GM21515 (cell line): ENCODE measurements at regions not wholly inside any gene's neighbourhood (a gene's known extent, or its start where the extent isn't known, plus 50 kb on each side); places are given as distances from the start of the nearest gene placed in this dataset.

Experiments used
- ATAC-seq: cut with Tn5 transposase; IDR thresholded peaks from one replicate; pipeline ENCODE4 v1.9.1; 2021; ENCODE audit not compliant: unreplicated experiment

DNA sequence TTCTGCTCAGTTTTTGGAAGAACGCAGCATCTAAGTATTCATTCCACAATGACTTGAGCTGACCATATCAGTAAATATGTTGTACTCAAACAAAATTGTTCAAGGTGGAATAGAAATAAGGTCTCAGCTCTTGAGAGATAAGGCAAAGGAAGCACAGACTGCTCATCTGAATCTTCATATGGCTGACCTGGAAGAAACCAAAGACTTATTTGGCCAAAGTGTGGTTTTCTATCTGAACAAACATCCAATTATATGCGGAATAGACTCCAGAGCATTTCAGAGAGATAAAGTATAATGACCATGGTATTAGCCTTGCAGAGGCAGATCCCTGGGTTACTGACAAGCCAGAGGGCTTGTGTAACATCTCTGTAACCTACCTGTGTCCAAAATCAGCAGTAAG, 308.7 kb downstream of the CD83 start:
- no peak for ATAC-seq

DNA sequence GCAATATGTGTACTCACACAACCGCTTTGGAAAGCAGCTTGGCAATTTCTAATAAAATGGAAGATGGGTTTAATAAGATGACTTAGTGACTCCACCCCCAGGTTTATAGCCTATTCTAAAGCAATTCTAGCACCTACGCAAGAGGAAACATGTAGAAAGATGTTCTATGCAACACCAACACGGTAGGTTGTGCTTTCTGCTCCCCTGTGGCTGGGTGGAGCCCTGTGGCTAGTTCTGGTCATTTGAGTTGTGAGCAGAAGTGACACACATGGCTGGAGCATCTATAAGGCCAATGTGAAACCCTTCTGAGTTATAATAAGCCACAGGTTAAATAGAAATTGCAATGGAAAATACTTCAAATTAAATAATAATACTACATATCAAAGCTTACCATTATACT, 310.7 kb downstream of the CD83 start:
- no peak for ATAC-seq

DNA sequence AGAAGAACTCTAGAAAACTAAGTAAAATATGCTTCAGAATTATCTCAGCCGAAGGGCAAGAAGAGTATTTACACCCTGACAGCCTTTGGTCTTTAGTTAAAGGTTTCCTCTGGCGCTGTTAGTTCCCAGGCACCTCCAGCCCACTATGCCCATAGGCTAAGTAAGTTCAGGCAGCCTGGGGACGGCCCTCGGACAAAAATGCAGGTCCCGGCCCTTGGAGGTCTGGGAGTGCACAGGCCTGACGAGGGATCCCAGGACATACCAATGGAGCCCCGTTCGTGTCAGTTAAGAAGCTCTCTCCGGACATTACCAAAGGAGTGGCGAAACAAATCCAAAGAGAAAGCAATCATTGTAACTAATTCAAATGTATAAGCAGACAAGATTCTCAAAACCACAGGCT, 311.8 kb downstream of the CD83 start:
- no peak for ATAC-seq

DNA sequence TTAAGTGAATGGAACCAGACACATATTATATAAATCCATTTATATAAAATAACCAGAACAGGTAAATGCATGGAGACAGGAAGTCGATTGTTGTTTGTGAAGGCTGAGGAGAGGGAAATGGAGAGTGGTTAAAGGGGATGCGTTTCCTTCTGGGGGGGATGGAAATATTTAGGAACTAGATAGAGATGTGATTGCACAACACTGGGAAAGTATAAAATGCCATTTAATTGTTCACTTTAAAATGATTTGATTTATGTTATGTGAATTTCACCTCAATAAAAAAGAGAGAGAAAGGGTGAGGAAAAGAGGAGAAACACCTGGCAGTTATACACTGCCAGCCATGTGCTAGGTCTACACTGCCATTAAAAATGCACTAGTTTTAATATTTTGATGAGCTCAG, 312.6 kb downstream of the CD83 start:
- no peak for ATAC-seq

DNA sequence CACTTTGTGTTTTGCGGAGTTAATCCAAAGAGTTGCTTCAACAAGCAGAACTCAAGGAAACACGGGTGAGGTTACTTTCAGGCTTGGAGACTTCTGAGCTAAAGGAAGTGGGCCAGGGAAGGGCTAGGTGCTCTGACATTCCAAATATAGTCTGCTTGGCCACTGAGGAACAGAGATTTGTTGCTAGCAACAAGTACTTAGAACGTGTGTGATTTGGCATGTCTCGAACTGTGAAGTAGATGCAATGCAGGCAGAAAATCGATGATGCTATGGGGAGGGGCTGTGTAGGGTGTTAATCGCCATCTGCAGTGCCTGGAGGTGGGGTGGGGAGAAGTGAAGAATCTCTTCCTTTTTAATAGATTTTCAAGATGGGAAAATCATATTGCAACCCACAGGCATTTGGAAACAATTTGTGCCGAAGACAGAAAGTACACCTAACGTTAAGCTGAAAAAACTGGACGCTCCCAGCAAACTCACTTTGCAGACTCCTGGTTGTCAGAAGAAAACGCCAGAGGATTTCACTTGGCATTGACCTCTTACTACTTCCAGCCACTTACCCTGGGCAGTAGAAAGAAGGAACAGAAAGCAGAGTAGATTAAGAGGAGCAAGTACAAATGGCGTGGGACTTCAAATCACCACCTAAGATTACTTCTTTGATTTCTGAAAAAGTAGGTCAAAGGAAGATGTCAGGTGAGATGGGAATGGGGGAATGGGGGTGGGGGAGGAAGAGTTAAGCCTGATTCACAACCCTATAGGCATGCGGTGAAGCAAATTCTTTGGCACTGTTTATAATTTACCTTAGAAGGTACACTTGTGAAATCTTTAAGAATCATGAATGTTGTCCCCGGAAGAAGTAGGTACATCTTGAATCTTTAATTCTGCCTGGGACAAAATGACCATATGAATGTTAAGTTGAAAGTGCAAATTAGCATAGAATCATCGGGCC, 314.1 kb downstream of the CD83 start:
- no peak for ATAC-seq

DNA sequence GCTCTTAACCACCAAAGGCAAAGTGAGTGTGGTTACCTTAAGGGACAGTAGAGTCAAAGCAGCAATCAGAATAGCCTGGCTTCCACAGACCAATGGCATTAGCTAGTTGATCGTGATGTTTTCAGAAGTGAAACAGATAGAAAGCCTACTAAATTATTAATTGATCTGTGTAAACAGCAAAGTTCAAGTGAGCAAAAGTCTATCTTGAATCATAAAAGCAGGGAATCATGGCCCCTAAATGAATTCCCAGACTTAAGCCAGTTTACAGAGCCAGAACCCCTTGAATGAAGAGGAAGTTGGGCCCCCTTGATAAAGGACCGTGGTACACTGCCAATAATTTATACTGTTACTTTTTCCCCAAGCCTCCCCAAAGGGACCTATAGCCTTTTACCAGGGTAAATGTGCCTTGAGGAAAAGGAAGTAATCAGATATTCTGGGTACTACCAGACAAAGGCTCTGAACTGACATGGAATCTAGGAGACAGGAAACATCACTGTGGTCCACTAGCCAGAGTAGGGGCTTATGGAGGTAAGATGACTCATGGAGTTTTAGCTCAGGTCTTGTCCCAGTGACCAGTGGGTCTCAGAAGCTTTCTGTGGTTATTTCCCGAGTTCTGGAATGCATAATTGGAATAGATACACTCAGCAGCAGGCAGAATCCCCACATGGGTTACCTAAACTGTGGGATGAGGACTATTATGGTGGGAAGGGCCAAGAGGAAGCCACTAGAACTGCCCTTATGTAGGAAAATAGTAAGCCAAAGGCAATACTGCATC, 317.5 kb downstream of the CD83 start:
- no peak for ATAC-seq

DNA sequence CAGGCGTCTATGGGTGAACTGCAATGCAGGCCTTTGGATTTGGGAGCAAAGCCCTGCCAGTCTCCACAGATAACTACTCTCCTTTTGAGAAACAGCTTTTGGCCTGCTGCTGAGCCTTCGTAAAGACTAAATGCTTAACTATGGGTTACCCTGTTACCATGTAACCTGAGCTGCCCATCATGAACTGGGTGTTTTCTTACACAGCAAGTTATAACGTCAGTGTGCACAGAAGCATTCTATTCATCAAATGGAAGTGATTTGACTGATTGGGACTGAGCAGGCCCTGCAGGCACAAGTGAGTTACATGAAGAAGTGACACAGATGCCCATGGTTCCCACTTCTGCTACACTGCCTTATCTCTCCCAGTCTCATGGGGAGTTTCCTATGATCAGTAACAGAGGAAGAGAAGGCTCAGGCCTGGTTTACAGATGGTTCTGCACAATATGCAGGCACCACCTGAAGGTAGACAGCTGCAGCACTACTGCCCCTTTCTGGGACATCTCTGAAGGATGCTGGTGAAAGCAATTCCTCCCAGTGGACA, 319.1 kb downstream of the CD83 start:
- ATAC-seq, result no peak

DNA sequence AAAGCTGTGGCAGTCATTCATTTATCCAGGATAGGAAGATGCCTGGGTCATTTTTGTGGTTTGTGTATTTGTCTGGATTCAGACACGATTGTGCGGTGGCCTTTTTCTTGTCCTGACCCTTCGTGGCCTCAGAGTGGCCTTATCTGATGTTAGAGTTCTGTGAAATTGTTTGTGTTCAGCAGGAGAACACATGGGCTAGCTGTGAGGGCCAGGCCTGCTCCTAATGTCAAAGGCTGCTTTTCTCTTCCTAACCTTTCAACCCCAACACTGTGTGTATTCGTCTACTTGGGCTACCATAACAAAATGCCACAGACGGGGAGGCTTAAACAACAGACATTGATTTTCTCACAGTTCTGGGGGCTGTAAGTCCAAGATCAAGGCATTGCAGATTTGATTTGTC, 321.8 kb downstream of the CD83 start:
- no peak for ATAC-seq

DNA sequence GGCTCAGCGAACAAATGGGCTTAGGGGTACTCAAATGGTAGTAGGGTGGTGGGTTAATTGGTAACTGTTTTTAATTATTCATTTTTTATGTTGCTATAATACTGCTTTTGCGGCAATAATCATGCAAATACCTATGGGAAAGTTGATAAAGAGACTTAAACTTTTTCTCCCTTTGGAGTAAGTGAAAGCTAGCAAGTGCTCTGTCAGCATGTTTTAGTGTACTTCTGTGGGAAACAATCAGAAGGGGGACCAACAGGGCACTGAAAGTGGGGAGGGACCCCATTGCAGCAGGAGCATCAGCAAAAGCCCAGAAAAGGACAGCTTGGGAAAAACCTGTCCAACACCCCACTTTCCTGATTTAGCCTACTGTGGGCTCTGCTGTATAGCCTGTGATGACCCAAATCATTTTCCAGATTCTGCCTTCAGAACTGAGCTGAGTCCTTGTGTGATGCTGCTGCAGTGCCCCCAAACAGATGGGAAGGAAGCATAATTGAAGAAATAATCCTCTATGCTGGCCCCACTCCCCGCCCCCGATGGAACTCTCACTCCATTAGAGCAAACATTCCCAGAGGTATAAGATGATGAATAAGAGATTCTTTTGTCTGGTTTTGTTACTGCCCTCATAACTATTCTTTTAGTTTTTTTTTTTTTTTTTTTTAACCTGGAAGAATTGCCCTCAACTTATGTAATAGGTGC, 322.8 kb downstream of the CD83 start:
- ATAC-seq, result no peak

DNA sequence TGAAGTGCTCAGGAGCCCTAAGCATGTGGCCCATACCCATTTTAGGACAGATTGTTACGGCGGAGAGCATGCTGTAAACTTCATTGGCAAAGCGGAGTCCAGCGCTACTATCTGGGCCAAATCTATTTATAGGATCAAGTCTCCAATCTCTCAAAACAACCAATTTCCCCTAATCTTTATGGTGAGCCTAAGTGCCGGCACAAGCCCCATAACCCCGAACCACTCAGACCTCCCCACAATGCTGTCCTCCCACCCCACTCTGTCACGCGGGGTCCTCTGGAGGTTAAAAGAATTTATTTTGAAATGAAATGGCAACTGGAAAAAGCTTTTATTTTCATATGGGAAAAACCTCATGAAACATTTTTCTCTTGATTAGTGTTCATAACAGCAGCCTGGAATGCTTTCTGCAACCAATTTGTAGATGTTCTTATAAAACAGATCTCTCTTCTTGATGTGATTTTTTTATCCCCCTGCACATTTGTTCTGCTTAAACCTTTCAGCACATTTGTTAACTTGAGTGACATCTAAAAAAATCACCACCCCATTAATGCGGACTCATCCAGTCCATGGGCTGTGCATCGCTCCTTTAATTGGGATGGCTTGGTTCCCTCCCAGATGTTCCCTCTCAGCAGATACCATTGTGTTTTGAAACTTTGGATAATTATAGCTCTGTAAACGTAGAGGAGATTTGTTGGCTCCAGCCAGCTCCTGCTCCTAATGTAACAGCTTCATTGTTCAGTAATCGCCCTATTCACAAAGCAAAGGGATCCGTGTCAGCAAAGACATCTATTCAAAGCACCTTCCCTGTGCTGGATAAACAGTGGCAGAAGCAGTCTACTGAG, 323.6 kb downstream of the CD83 start:
- ATAC-seq, result no peak

DNA sequence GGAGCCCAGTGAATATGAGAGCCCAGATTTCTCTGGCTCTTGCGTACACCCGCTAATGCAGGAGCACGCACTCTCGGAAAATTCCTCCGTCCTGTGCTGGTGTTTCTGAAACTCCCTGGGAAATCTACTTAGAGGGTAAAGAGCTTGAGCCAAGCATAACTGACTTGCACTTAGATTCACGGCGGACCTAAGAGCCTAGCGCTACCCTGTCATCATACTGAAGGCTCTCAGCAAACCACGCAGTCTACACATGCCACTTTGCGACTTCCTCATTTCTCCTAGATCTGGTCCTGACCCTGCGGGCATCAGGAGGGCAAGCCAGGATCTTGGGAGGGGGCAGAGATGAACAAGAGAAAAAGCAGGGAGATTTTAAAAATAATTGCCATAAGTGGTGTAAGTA, 324.7 kb downstream of the CD83 start:
- ATAC-seq, result no peak

DNA sequence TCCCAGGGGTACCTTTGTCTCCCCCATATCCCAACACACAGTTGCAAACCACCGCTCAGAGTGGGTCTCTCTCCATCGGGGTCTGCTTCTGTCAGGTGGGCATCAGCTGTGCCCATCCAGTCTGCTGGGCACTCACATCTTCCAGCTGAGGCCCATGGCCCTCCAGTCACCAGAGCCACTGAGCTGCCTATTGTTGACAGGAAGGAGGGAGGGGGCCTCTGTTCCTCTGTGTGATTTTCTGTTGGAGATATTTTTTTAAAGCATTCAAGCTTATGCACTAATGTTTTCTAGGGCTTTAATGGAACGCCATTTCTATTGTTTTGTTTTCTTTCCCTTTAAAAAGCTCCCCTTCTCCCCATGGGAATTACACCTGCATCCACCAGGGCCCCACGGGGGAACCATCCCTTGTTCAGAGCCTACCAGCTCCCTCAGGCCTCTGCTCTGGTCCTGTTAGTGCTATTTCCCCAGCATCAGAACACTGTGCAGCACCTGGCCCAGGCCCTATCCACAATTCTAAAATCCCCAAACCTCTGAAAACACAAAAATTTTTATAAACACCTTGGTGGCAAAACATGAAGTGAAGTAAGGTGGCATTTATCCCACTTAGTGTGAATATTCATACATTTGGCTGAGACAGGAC, 326.2 kb downstream of the CD83 start:
- no peak for ATAC-seq

DNA sequence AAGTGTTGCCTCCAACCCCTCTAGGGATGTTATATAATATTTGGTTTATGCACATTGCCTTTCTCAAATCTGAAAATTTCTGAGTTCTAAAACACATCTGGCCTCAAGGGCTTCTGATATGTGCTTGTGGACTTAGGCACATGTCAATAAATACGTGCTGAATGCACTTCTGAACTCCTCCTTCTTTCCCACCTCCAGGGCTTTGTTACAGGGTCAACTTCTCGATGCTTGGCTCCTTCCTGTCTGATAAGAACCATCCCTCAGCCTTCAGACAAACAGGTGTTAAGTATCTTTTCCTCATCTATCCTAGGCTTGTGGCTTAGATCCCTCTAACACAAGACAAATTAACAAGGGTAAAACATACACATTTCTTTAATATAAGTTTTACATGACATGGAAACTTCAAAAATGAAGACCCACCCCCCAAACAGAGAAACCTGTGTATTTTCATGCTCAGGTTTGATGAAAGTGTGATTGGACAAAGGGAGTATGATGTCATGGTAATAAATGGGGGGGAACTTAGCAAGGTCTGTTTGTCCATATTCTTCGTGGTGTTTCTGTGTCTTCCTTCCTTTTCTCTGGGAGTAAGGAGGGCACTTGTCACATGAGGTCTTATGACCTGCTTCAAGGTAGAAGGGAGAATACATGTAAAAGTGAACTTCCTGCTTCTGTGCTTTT, 326.9 kb downstream of the CD83 start:
- no peak for ATAC-seq

DNA sequence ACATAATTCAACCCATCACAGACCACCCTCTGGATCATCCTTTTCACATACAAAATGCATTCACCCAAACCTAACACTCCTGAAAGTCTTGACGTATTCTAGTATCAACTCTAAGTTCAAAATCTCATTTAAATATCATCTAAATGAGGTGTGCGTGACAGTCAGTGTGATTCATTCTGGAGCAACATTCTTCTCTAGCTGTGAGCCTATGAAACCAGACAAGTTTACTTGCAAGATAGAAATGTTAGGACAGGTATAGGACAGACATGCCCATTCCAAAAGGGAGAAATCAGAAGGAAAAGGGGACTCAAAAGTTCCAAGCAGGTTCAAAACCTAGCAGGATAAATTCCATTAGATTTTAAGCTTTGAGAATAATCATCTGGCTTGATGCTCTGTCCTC, 329.7 kb downstream of the CD83 start:
- ATAC-seq, result no peak

DNA sequence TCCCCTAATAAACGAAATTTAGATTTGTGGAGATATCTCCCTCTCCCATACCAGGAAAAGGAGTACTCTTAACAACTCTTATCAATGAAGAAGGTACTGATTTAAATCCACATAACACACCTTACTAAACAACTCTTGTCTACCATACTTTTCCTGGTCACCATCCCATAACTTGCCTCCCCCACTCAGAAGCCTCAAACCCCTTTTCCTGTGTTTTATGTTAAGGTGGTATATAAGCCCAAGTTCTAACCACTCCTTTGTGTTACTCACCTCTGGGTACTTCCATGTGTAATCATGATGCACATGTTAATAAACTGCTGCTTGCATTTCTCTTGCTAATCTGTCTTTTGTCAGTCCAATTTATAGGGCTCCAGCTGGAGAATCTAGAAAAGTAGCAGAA, 330.7 kb downstream of the CD83 start:
- no peak for ATAC-seq

DNA sequence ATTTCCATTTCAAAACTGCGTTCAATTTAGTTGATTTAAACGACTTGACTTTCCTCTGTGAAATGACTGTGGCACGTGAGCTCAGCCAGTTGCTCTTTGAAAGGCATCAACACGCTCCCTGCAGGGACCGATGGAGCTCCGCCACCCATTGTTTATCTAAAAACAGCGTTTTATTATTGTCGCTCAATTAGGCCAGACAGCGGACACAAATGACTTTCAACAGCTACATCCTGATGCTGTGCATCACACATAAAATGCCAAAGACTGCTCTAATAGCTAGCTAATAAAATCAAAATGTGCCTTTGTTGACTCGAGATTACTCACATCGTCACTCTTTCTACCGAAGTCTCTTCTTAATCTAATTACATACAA, 332.5 kb downstream of the CD83 start:
- ATAC-seq, result no peak

DNA sequence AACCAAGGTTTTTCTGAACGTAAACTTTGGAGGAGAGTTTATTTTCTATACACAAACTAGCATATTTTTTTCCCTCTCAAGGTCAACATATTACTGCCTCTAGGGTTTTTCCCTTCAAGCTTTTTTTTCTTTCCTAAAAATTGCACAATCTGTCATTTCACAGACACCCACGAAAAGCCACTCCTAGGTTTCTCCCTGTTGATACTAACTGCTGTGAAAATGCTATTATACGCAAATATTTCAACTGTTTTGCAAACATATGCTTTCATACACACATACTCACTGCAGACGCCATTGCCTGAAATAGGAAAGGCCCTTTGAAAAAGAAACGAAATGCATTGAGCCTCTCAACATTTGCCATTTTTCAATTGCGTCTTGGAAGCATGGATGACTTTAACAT, 333.0 kb downstream of the CD83 start:
- no peak for ATAC-seq

DNA sequence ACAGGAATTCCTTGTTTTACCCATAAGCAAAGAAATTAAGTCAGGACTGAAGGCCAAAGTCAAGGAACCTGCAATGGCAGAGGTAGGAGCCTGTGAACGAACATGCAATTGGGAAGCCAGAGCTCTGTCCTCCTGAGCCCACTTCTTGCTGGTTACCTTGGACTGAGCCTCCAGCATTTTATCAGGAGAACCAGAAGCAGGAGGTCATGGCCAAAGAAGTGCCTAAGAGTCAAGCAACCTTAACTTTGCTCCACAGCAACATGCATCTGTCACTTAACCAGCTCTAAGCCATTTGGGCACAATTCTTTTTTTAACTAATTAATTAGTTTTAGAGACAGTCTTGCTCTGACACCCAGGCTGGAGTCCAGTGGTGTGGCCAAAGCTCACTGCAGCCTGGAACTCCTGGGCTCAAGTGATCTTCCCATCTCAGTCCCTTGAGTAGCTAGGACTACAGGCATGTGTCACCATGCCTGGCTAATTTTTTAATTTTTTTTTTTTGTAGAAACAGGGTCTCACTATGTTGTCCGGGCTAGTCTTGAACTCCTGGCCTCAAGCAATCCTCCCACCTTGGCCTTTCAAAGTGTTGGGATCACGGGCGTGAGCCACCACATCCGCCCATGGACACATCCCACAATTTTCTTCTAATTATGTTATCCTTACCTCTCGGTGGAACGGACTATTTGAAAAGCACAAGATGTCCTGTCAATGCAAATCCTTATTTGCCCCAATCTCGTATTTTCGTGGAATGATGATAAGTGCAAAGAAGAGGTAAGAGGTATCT, 334.2 kb downstream of the CD83 start:
- no peak for ATAC-seq
